H1 (cell line): ENCODE measurements at regions not wholly inside any gene's neighbourhood (a gene's known extent, or its start where the extent isn't known, plus 50 kb on each side); places are given as distances from the start of the nearest gene placed in this dataset.

Experiments used
- ASH2L ChIP-seq: fragments of 200-600, 300-600 bp; sonication (generic); IDR thresholded peaks from one replicate; pipeline ENCODE4 v1.7.1; 2017; ENCODE audit warnings: low read length
- BRCA1 ChIP-seq: IDR thresholded peaks from 2 replicates; pipeline ENCODE4 v1.6.1; 2012; ENCODE audit warnings: low read depth, low read length, improper control_type of control experiment
- CEBPB ChIP-seq: IDR thresholded peaks from 2 replicates; pipeline ENCODE4 v1.6.1; 2012; ENCODE audit warnings: low read depth, low read length
- CHD1 ChIP-seq: IDR thresholded peaks from 2 replicates; pipeline ENCODE4 v1.6.1; 2012; ENCODE audit warnings: low read depth, low read length, improper control_type of control experiment
- EZH2 ChIP-seq: fragments of 200-600 bp; sonication (generic); IDR thresholded peaks from 2 replicates; pipeline ENCODE4 v1.7.1; 2012; ENCODE audit warnings: low read depth, mild to moderate bottlenecking, moderate library complexity, low read length, inconsistent platforms; ENCODE audit not compliant: severe bottlenecking
- FOSL1 ChIP-seq: IDR thresholded peaks from 2 replicates; pipeline ENCODE4 v1.6.1; 2011; ENCODE audit warnings: mild to moderate bottlenecking, low read depth, low read length, moderate library complexity; ENCODE audit not compliant: insufficient read depth
- KDM5A ChIP-seq: fragments of 200-600 bp; IDR thresholded peaks from 2 replicates; pipeline ENCODE4 v1.7.1; 2012; ENCODE audit warnings: mild to moderate bottlenecking, low read length, inconsistent platforms, mixed read lengths
- POLR2A ChIP-seq, 2 experiments: IDR thresholded peaks; 1 replicate in 1 of 2; 2 replicates in 1 of 2; pipeline ENCODE4 v1.6.1; 2011; ENCODE audit warnings: low read depth in 2 of 2, low read length in 2 of 2, mild to moderate bottlenecking in 2 of 2; ENCODE audit errors: control extremely low read depth in 1 of 2
- RAD21 ChIP-seq, 2 experiments: IDR thresholded peaks in 1 of 2; conservative IDR thresholded peaks in 1 of 2; 2 replicates each; pipeline ENCODE4 v1.6.1; 2011; ENCODE audit warnings: low read depth in 2 of 2, low read length in 2 of 2, improper control_type of control experiment in 1 of 2, inconsistent platforms in 1 of 2, mild to moderate bottlenecking in 1 of 2, moderate library complexity in 1 of 2
- RFX5 ChIP-seq: IDR thresholded peaks from 2 replicates; pipeline ENCODE4 v1.6.1; 2011; ENCODE audit warnings: low read depth, low read length, improper control_type of control experiment, borderline replicate concordance
- RNF2 ChIP-seq: fragments of 200-900, 300-1000 bp; sonication (generic); IDR thresholded peaks from 2 replicates; pipeline ENCODE4 v1.7.1; 2016; ENCODE audit warnings: borderline replicate concordance, low read depth, mild to moderate bottlenecking, antibody characterized with exemption, low read length; ENCODE audit not compliant: poor library complexity, severe bottlenecking; ENCODE audit errors: missing control alignments
- SP1 ChIP-seq: IDR thresholded peaks from 2 replicates; pipeline ENCODE4 v1.6.1; 2011; ENCODE audit warnings: low read depth, low read length
- TF ChIP-seq, protein P1 (sequence below): IDR thresholded peaks from 2 replicates; pipeline ENCODE4 v1.6.1; 2012; ENCODE audit warnings: low read length, inconsistent platforms

DNA sequence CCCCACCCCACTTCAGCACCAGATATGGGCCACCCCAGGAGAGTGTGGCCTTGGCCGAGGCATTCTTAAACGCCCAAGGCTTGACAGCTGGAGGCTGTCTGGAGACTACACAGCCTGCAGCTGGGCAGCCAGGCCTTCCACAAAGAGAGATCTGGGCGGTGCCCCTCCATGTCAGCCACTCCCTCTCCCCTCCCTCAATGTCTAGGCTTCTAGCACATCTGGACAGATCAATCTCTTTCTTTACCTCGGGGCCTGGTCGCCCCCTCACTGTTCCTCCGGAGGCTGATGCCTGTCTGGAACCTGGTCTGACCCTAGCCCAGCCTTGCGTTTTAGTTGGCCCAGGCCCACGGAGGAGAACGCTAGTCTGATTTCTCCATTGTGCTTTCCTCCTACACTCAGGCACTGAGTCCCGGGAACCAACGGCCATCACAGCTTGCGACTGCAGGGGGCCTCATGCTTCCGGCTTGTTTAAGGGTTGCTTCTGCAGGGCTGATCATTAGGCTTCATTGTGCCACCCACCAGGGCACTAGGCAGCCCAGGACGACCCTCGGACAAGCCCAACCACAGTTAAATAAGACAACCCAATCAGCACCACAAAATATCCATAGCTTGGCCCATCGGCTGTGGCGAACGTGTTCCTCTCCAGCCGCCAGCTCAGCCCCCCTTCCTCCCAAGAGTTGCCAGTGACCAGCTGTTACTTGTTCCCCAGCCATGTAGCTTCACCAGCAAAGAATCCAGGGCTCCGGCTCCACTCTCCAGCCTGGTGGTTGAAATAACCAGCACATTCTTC lies 200.6 kb downstream of the BCOR start (continued):
- TF ChIP-seq RNF2 (no peak), RAD21 (IDR thresholded peaks at IDR 0.05 in 1 of 2, conservative IDR thresholded peaks at IDR 0.05 in 1 of 2; ENCODE audit: low read depth in 2 of 2, low read length in 2 of 2) (peak in 1 of 2 experiments; percentile 19; a peak in 1 of 4 replicates), POLR2A (IDR thresholded peaks at IDR 0.05; ENCODE audit: control extremely low read depth in 1 of 2, low read depth in 2 of 2, low read length in 2 of 2) (no peak), ASH2L (peak; percentile 50), CHD1 (no peak), CEBPB (no peak), KDM5A (no peak), EZH2 (no peak), FOSL1 (no peak), BRCA1 (no peak), SP1 (no peak), RFX5 (no peak)
- TF ChIP-seq, protein P1, sequence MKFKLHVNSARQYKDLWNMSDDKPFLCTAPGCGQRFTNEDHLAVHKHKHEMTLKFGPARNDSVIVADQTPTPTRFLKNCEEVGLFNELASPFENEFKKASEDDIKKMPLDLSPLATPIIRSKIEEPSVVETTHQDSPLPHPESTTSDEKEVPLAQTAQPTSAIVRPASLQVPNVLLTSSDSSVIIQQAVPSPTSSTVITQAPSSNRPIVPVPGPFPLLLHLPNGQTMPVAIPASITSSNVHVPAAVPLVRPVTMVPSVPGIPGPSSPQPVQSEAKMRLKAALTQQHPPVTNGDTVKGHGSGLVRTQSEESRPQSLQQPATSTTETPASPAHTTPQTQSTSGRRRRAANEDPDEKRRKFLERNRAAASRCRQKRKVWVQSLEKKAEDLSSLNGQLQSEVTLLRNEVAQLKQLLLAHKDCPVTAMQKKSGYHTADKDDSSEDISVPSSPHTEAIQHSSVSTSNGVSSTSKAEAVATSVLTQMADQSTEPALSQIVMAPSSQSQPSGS, result no peak
